ENCODE measurements at regions not wholly inside any gene's neighbourhood (a gene's known extent, or its start where the extent isn't known, plus 50 kb on each side); places are given as distances from the start of the nearest gene placed in this dataset.

GRCh38 chr18:75592527-75592926 is 165.0 kb upstream of the SMIM21 start:
- H3K9ac ChIP-seq (ENCODE audit: low read depth in 1 of 2, low read length in 2 of 2), result no peak overlapping the region
- no peaks in the 10 kb centered on the region for H3K4me1 ChIP-seq (ENCODE audit: control insufficient read depth in 1 of 2, insufficient read depth in 2 of 2, low read length in 2 of 2)
- no peak overlapping the region for H3K27ac ChIP-seq (ENCODE audit: low read depth, low read length)
- no peak overlapping the region for H3K4me3 ChIP-seq (ENCODE audit: low read depth in 1 of 2, low read length in 2 of 2)
- peaks cover 7 to 21% of the 10 kb centered on the region in 2 donors for H3K9me3 ChIP-seq (ENCODE audit: control insufficient read depth in 1 of 2, low read length in 2 of 2)
- H3K27me3 ChIP-seq (ENCODE audit: control insufficient read depth in 1 of 2, insufficient read depth in 2 of 2, low read length in 2 of 2), result no peaks in the 10 kb centered on the region
- no peaks in the 10 kb centered on the region for H3K36me3 ChIP-seq (ENCODE audit: control insufficient read depth in 1 of 2, insufficient read depth in 2 of 2, low read length in 2 of 2)

DNA sequence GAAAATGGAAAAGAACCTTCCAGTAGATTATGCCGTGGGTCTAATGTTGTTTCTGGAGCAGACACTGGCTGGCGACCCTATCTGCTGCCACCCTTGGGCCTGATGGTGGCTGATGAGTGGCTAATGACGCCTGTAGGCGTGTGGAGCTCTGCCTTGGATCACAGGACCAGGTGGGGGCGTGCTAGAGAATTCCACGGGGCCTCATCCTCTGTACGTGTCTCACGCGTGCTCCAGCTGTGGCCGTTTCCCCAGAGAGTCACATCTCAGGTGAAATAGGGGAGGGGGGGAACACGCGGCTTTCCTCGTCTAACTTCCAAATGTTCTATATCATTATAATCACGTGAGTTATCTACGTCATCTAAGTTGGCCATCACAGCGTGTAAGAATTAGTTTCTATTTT is 160.9 kb upstream of the SMIM21 start:
- Histone ChIP-seq H3K27me3 (ENCODE audit: control insufficient read depth in 1 of 2, insufficient read depth in 2 of 2, low read length in 2 of 2) (no peaks in the 10 kb centered on the region), H3K36me3 (ENCODE audit: control insufficient read depth in 1 of 2, insufficient read depth in 2 of 2, low read length in 2 of 2) (no peaks in the 10 kb centered on the region), H3K27ac (ENCODE audit: low read depth, low read length) (no peak overlapping the region), H3K4me3 (ENCODE audit: low read depth in 1 of 2, low read length in 2 of 2) (no peak overlapping the region), H3K9ac (ENCODE audit: low read depth in 1 of 2, low read length in 2 of 2) (no peak overlapping the region), H3K9me3 (ENCODE audit: control insufficient read depth in 1 of 2, low read length in 2 of 2) (peaks cover 1 to 13% of the 10 kb centered on the region in 2 donors), H3K4me1 (ENCODE audit: control insufficient read depth in 1 of 2, insufficient read depth in 2 of 2, low read length in 2 of 2) (no peaks in the 10 kb centered on the region)

- H3K4me1 ChIP-seq (ENCODE audit: control insufficient read depth in 1 of 2, insufficient read depth in 2 of 2, low read length in 2 of 2), result no peaks in the 10 kb centered on the region
- H3K4me3 ChIP-seq (ENCODE audit: low read depth in 1 of 2, low read length in 2 of 2), result no peak overlapping the region
- H3K9ac ChIP-seq (ENCODE audit: low read depth in 1 of 2, low read length in 2 of 2), result no peak overlapping the region
- H3K27ac ChIP-seq (ENCODE audit: low read depth, low read length), result no peak overlapping the region
- H3K27me3 ChIP-seq (ENCODE audit: control insufficient read depth in 1 of 2, insufficient read depth in 2 of 2, low read length in 2 of 2), result no peaks in the 10 kb centered on the region
- no peaks in the 10 kb centered on the region for H3K36me3 ChIP-seq (ENCODE audit: control insufficient read depth in 1 of 2, insufficient read depth in 2 of 2, low read length in 2 of 2)
- peaks cover 0 to 5% of the 10 kb centered on the region in 2 donors for H3K9me3 ChIP-seq (ENCODE audit: control insufficient read depth in 1 of 2, low read length in 2 of 2)
Measured at GRCh38 chr18:75587131-75587530, 159.6 kb upstream of the SMIM21 start.

DNA sequence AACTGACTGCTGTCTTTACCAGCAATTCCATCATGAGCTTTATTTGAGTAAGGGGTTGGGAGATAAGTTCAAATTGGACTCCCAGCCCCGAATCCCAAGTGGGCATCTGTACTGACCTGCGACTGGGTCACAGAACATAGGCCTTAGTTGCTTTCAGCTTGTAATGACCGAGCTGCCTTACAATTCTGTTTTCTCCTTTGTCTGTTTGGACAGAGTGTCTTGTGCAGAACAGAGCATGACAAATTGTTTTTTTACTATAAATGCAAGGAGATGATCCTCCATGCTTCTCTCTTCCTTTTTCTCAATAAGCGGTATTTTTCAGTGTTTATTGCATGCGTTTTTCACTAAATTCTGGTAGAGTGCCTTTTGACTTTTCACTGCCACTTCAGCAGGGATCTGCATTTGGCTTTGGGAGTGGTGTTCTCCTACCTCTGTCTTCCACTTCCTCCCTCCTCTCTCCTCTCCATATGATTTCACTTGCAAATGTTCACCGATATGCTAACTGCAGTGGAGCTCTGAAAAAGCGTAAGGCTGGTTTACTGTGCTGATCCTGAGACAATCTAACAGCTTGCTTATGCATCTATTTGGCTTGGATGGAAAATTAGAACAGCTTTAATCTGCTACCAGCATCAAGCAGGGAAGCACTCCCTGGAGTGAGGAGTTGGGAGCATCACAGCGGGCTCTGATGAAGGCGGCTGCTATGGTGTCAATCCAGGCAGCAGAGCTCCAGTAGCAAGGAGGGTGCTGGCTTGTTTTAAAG is 158.8 kb upstream of the SMIM21 start:
- Histone ChIP-seq H3K4me1 (ENCODE audit: control insufficient read depth in 1 of 2, insufficient read depth in 2 of 2, low read length in 2 of 2) (no peaks in the 10 kb centered on the region), H3K9ac (ENCODE audit: low read depth in 1 of 2, low read length in 2 of 2) (no peak overlapping the region), H3K27ac (ENCODE audit: low read depth, low read length) (no peak overlapping the region), H3K27me3 (ENCODE audit: control insufficient read depth in 1 of 2, insufficient read depth in 2 of 2, low read length in 2 of 2) (no peaks in the 10 kb centered on the region), H3K36me3 (ENCODE audit: control insufficient read depth in 1 of 2, insufficient read depth in 2 of 2, low read length in 2 of 2) (no peaks in the 10 kb centered on the region), H3K4me3 (ENCODE audit: low read depth in 1 of 2, low read length in 2 of 2) (no peak overlapping the region), H3K9me3 (ENCODE audit: control insufficient read depth in 1 of 2, low read length in 2 of 2) (no peaks in the 10 kb centered on the region)

- Histone ChIP-seq H3K4me3 (ENCODE audit: low read depth in 1 of 2, low read length in 2 of 2) (no peak overlapping the region), H3K9me3 (ENCODE audit: control insufficient read depth in 1 of 2, low read length in 2 of 2) (no peaks in the 10 kb centered on the region), H3K27me3 (ENCODE audit: control insufficient read depth in 1 of 2, insufficient read depth in 2 of 2, low read length in 2 of 2) (no peaks in the 10 kb centered on the region), H3K9ac (ENCODE audit: low read depth in 1 of 2, low read length in 2 of 2) (no peak overlapping the region), H3K4me1 (ENCODE audit: control insufficient read depth in 1 of 2, insufficient read depth in 2 of 2, low read length in 2 of 2) (no peaks in the 10 kb centered on the region), H3K27ac (ENCODE audit: low read depth, low read length) (no peak overlapping the region), H3K36me3 (ENCODE audit: control insufficient read depth in 1 of 2, insufficient read depth in 2 of 2, low read length in 2 of 2) (no peaks in the 10 kb centered on the region)
Measured at GRCh38 chr18:75582940-75583339, 155.4 kb upstream of the SMIM21 start.

DNA sequence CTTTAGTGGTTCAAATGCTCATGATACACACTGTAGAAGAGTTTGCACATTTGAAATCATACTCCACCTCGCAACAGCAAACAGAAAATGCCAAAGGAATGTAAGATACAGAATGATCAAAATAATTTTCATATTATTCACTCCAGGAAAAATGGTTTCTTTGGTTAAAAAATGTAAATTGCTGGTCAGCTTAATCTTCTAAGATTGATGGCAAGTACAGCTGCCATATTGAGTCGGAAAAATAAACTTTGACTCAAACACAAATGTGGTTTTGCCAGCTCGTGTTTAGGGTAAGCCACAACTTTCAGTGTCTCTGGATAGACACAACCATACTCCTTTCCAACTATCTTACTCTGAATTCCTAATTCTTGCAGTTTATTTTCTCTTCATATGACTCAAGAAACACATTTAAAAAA is 154.9 kb upstream of the SMIM21 start:
- Histone ChIP-seq H3K27me3 (ENCODE audit: control insufficient read depth in 1 of 2, insufficient read depth in 2 of 2, low read length in 2 of 2) (no peaks in the 10 kb centered on the region), H3K27ac (ENCODE audit: low read depth, low read length) (no peak overlapping the region), H3K9me3 (ENCODE audit: control insufficient read depth in 1 of 2, low read length in 2 of 2) (no peaks in the 10 kb centered on the region), H3K36me3 (ENCODE audit: control insufficient read depth in 1 of 2, insufficient read depth in 2 of 2, low read length in 2 of 2) (no peaks in the 10 kb centered on the region), H3K9ac (ENCODE audit: low read depth in 1 of 2, low read length in 2 of 2) (no peak overlapping the region), H3K4me1 (ENCODE audit: control insufficient read depth in 1 of 2, insufficient read depth in 2 of 2, low read length in 2 of 2) (no peaks in the 10 kb centered on the region), H3K4me3 (ENCODE audit: low read depth in 1 of 2, low read length in 2 of 2) (no peak overlapping the region)

- no peaks in the 10 kb centered on the region for H3K9me3 ChIP-seq (ENCODE audit: control insufficient read depth in 1 of 2, low read length in 2 of 2)
- H3K4me3 ChIP-seq (ENCODE audit: low read depth in 1 of 2, low read length in 2 of 2), result no peak overlapping the region
- H3K27me3 ChIP-seq (ENCODE audit: control insufficient read depth in 1 of 2, insufficient read depth in 2 of 2, low read length in 2 of 2), result no peaks in the 10 kb centered on the region
- H3K4me1 ChIP-seq (ENCODE audit: control insufficient read depth in 1 of 2, insufficient read depth in 2 of 2, low read length in 2 of 2), result no peaks in the 10 kb centered on the region
- H3K27ac ChIP-seq (ENCODE audit: low read depth, low read length), result no peak overlapping the region
- no peak overlapping the region for H3K9ac ChIP-seq (ENCODE audit: low read depth in 1 of 2, low read length in 2 of 2)
- H3K36me3 ChIP-seq (ENCODE audit: control insufficient read depth in 1 of 2, insufficient read depth in 2 of 2, low read length in 2 of 2), result no peaks in the 10 kb centered on the region
Measured at GRCh38 chr18:75581336-75582131, 154.0 kb upstream of the SMIM21 start.

- H3K9me3 ChIP-seq (ENCODE audit: control insufficient read depth in 1 of 2, low read length in 2 of 2), result peaks cover 0 to 3% of the 10 kb centered on the region in 2 donors
- no peaks in the 10 kb centered on the region for H3K4me1 ChIP-seq (ENCODE audit: control insufficient read depth in 1 of 2, insufficient read depth in 2 of 2, low read length in 2 of 2)
- H3K4me3 ChIP-seq (ENCODE audit: low read depth in 1 of 2, low read length in 2 of 2), result no peak overlapping the region
- H3K27me3 ChIP-seq (ENCODE audit: control insufficient read depth in 1 of 2, insufficient read depth in 2 of 2, low read length in 2 of 2), result no peaks in the 10 kb centered on the region
- H3K9ac ChIP-seq (ENCODE audit: low read depth in 1 of 2, low read length in 2 of 2), result no peak overlapping the region
- H3K36me3 ChIP-seq (ENCODE audit: control insufficient read depth in 1 of 2, insufficient read depth in 2 of 2, low read length in 2 of 2), result no peaks in the 10 kb centered on the region
- H3K27ac ChIP-seq (ENCODE audit: low read depth, low read length), result no peak overlapping the region
Measured at GRCh38 chr18:75574187-75574586, 146.7 kb upstream of the SMIM21 start.

DNA sequence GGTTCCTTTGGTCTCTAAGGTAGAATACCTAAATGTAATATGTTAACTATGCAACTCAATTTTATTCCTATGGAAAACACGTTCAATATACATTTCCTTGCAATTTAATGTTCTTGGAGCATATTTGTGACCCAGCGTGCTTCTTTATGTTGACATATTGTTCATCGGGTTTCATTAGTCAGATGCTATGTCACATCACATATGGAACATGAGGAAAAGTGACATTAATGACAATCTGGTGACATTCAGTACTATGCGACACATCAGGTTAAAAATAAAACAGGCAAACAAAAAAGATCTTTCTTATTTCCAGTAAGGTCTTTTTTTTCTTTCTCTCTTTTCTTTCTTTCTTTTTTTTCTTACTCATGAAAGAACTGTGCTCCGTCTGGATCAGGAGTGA is 135.6 kb upstream of the SMIM21 start:
- H3K27ac ChIP-seq (ENCODE audit: low read depth, low read length), result no peak overlapping the region
- no peaks in the 10 kb centered on the region for H3K36me3 ChIP-seq (ENCODE audit: control insufficient read depth in 1 of 2, insufficient read depth in 2 of 2, low read length in 2 of 2)
- no peaks in the 10 kb centered on the region for H3K9me3 ChIP-seq (ENCODE audit: control insufficient read depth in 1 of 2, low read length in 2 of 2)
- no peak overlapping the region for H3K4me3 ChIP-seq (ENCODE audit: low read depth in 1 of 2, low read length in 2 of 2)
- no peaks in the 10 kb centered on the region for H3K4me1 ChIP-seq (ENCODE audit: control insufficient read depth in 1 of 2, insufficient read depth in 2 of 2, low read length in 2 of 2)
- H3K9ac ChIP-seq (ENCODE audit: low read depth in 1 of 2, low read length in 2 of 2), result no peak overlapping the region
- H3K27me3 ChIP-seq (ENCODE audit: control insufficient read depth in 1 of 2, insufficient read depth in 2 of 2, low read length in 2 of 2), result no peaks in the 10 kb centered on the region

DNA sequence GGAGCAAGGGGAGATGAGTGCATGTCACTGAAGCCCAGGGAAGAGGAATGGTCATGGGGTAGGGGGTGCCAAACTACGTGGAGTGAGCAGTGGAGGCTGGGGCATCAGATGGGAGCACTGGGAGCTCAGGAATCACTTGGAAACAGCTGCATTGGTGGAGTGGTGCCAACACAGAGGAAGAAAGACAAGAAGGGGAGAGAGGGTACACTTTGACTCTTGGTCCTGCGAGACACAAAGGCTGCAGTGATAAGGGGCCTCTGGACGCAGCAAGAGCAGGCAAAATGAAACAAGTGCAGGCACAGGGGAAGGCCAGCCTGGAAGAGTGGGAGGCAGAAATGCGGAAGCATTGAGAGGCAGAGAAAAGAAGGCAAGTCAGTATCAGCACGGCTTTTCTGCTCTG is 134.7 kb upstream of the SMIM21 start:
- Histone ChIP-seq H3K4me1 (ENCODE audit: control insufficient read depth in 1 of 2, insufficient read depth in 2 of 2, low read length in 2 of 2) (no peaks in the 10 kb centered on the region), H3K4me3 (ENCODE audit: low read depth in 1 of 2, low read length in 2 of 2) (no peak overlapping the region), H3K27ac (ENCODE audit: low read depth, low read length) (no peak overlapping the region), H3K36me3 (ENCODE audit: control insufficient read depth in 1 of 2, insufficient read depth in 2 of 2, low read length in 2 of 2) (no peaks in the 10 kb centered on the region), H3K27me3 (ENCODE audit: control insufficient read depth in 1 of 2, insufficient read depth in 2 of 2, low read length in 2 of 2) (no peaks in the 10 kb centered on the region), H3K9ac (ENCODE audit: low read depth in 1 of 2, low read length in 2 of 2) (no peak overlapping the region), H3K9me3 (ENCODE audit: control insufficient read depth in 1 of 2, low read length in 2 of 2) (no peaks in the 10 kb centered on the region)
